22Rv1 (cell line): ENCODE measurements at regions not wholly inside any gene's neighbourhood (a gene's known extent, or its start where the extent isn't known, plus 50 kb on each side); places are given as distances from the start of the nearest gene placed in this dataset.

Experiments used
- H3K27ac ChIP-seq: fragments of 450-650 bp; 2 replicates; pipeline ENCODE4 v1.5.1; 2017
- CTCF ChIP-seq: fragments of 450-650 bp; IDR thresholded peaks from 2 replicates; pipeline ENCODE4 v1.5.1; 2017; ENCODE audit warnings: mild to moderate bottlenecking
- ZFX ChIP-seq: fragments of 450-650 bp; IDR thresholded peaks from 2 replicates; pipeline ENCODE4 v1.6.1; 2017; ENCODE audit warnings: antibody characterized with exemption, borderline replicate concordance

- TF ChIP-seq CTCF = no peak
- no peak for TF ChIP-seq ZFX
- no peak overlapping the region for H3K27ac ChIP-seq
Observed at GRCh38 chr20:52259295-52259694, 67.7 kb upstream of the ZFP64 start.

- TF ChIP-seq ZFX (no peak), CTCF (no peak)
- H3K27ac ChIP-seq = no peak overlapping the region
Observed at GRCh38 chr20:52256454-52256853, 64.9 kb upstream of the ZFP64 start.

GRCh38 chr20:52252664-52253063 is 61.1 kb upstream of the ZFP64 start:
- TF ChIP-seq ZFX = no peak
- no peak for TF ChIP-seq CTCF

GRCh38 chr20:52251827-52252226 is 60.2 kb upstream of the ZFP64 start:
- TF ChIP-seq CTCF (no peak), ZFX (no peak)
- no peak overlapping the region for H3K27ac ChIP-seq

More at GRCh38 chr20:52252664-52253063, 61.1 kb upstream of the ZFP64 start:
- H3K27ac ChIP-seq = no peak overlapping the region

- no peak overlapping the region for H3K27ac ChIP-seq
Observed at GRCh38 chr20:52251136-52251700, 59.6 kb upstream of the ZFP64 start.

GRCh38 chr20:52247548-52247947 is 56.0 kb upstream of the ZFP64 start:
- no peak overlapping the region for H3K27ac ChIP-seq
- TF ChIP-seq ZFX = no peak
- no peak for TF ChIP-seq CTCF

More at GRCh38 chr20:52251136-52251700, 59.6 kb upstream of the ZFP64 start:
- TF ChIP-seq CTCF = no peak
- no peak for TF ChIP-seq ZFX

- TF ChIP-seq ZFX (no peak), CTCF (no peak)
- no peak overlapping the region for H3K27ac ChIP-seq
Observed at GRCh38 chr20:52246366-52246765, 54.8 kb upstream of the ZFP64 start.
